ENCODE measurements at regions not wholly inside any gene's neighbourhood (a gene's known extent, or its start where the extent isn't known, plus 50 kb on each side); places are given as distances from the start of the nearest gene placed in this dataset.

GRCh38 chr13:100754459-100754858 is 79.9 kb upstream of the TMTC4 start:
- no peak for DNase-seq

- no peak for DNase-seq
Observed at GRCh38 chr13:100753376-100753775, 78.8 kb upstream of the TMTC4 start.

- DNase-seq = no peak
Observed at GRCh38 chr13:100751826-100752225, 77.2 kb upstream of the TMTC4 start.

- no peak for DNase-seq
Observed at GRCh38 chr13:100746953-100747683, 72.5 kb upstream of the TMTC4 start.

GRCh38 chr13:100738176-100738855 is 63.7 kb upstream of the TMTC4 start:
- no peak for DNase-seq

GRCh38 chr13:100735494-100735893 is 60.9 kb upstream of the TMTC4 start:
- DNase-seq = no peak

- DNase-seq = no peak
Observed at GRCh38 chr13:100734194-100734720, 59.7 kb upstream of the TMTC4 start.

GRCh38 chr13:100733261-100733660 is 58.7 kb upstream of the TMTC4 start:
- no peak for DNase-seq

GRCh38 chr13:100728201-100728600 is 53.6 kb upstream of the TMTC4 start:
- no peak for DNase-seq

- no peak for DNase-seq
Observed at GRCh38 chr13:100725472-100725871, 50.9 kb upstream of the TMTC4 start.

- no peak for DNase-seq
Observed at GRCh38 chr13:100724568-100724967, 50.0 kb upstream of the TMTC4 start.

Data from NCI-H1436 (cell line).